Neural crest cell (in vitro differentiated cells): ENCODE measurements at regions not wholly inside any gene's neighbourhood (a gene's known extent, or its start where the extent isn't known, plus 50 kb on each side); places are given as distances from the start of the nearest gene placed in this dataset.

Source experiments
- DNase-seq: peaks from one replicate; pipeline ENCODE4 v3.0.0; 2021; ENCODE audit warnings: low read depth, mixed read lengths, low spot score
- H3K27ac Mint-ChIP-seq: one replicate; pipeline ENCODE4 v1.8.0; 2021; ENCODE audit warnings: mild to moderate bottlenecking, mixed read lengths; ENCODE audit not compliant: unreplicated experiment
- H3K27me3 Mint-ChIP-seq: 2 replicates; pipeline ENCODE4 v1.8.0; 2021; ENCODE audit warnings: low read depth, mild to moderate bottlenecking, mixed read lengths
- H3K36me3 Mint-ChIP-seq: 2 replicates; pipeline ENCODE4 v1.8.0; 2021; ENCODE audit warnings: low read depth, mild to moderate bottlenecking, mixed read lengths
- H3K4me1 Mint-ChIP-seq: 2 replicates; pipeline ENCODE4 v1.8.0; 2021; ENCODE audit warnings: mixed read lengths
- H3K4me3 Mint-ChIP-seq: one replicate; pipeline ENCODE4 v1.8.0; 2021; ENCODE audit warnings: mild to moderate bottlenecking, mixed read lengths
- H3K9me3 Mint-ChIP-seq: 2 replicates; pipeline ENCODE4 v1.8.0; 2021; ENCODE audit warnings: mixed read lengths
- TF ChIP-seq, protein P1 (sequence below): fragments of 200-600 bp; sonication (generic); conservative IDR thresholded peaks from 2 replicates; pipeline ENCODE4 v1.5.0; 2021; ENCODE audit warnings: antibody characterized with exemption, mild to moderate bottlenecking

DNA sequence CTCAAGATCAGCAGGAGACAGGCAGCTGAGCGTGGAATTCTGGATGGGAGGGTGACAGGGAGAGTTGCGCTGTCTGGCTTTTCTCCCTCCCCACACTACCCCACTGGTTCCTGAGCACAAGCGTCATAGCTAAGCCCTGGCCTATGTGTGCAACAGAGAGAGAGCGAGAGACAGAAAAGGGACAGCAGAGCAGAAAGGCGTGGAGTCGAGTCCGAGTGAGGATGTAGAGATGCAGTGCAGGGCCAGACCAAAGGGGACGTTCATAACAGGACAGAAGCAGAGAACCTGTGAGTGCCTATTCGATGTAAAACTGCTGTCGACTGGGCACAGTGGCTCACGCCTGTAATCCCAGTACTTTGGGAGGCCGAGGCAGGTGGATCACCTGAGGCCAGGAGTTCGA is 94.0 kb upstream of the TMEM45B start:
- TF ChIP-seq, protein P1, sequence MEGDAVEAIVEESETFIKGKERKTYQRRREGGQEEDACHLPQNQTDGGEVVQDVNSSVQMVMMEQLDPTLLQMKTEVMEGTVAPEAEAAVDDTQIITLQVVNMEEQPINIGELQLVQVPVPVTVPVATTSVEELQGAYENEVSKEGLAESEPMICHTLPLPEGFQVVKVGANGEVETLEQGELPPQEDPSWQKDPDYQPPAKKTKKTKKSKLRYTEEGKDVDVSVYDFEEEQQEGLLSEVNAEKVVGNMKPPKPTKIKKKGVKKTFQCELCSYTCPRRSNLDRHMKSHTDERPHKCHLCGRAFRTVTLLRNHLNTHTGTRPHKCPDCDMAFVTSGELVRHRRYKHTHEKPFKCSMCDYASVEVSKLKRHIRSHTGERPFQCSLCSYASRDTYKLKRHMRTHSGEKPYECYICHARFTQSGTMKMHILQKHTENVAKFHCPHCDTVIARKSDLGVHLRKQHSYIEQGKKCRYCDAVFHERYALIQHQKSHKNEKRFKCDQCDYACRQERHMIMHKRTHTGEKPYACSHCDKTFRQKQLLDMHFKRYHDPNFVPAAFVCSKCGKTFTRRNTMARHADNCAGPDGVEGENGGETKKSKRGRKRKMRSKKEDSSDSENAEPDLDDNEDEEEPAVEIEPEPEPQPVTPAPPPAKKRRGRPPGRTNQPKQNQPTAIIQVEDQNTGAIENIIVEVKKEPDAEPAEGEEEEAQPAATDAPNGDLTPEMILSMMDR = no peak
- H3K4me1 Mint-ChIP-seq = no peaks in the 10 kb centered on the region
- H3K4me3 Mint-ChIP-seq = no peak overlapping the region
- no peaks in the 10 kb centered on the region for H3K9me3 Mint-ChIP-seq
- no peak for DNase-seq
- peaks cover 18% of the 10 kb centered on the region for H3K27me3 Mint-ChIP-seq
- H3K36me3 Mint-ChIP-seq = no peaks in the 10 kb centered on the region
- H3K27ac Mint-ChIP-seq = no peak overlapping the region

DNA sequence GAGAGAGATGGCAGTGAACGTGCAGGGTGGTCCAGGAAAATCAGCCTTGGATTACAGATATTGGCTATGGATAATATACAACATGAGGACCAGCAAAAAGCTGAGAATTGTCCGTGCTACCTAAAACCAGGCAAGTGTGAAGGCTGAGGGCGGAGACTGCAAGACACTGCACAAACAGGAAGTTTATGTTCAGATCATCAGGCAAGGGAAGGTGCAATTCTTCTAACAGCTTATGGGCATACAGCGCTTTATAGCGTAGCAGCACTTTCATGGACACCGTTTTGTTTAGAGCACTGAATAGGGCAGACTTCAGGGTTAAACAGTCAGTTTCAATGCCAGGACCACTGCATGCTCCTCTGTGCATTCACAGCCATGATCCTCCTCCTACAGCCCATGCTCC is 93.1 kb upstream of the TMEM45B start:
- DNase-seq = no peak
- H3K4me1 Mint-ChIP-seq = no peaks in the 10 kb centered on the region
- peaks cover 23% of the 10 kb centered on the region for H3K27me3 Mint-ChIP-seq
- H3K4me3 Mint-ChIP-seq = no peak overlapping the region
- no peak overlapping the region for H3K27ac Mint-ChIP-seq
- TF ChIP-seq, protein P1 = no peak
- no peaks in the 10 kb centered on the region for H3K36me3 Mint-ChIP-seq
- no peaks in the 10 kb centered on the region for H3K9me3 Mint-ChIP-seq

DNA sequence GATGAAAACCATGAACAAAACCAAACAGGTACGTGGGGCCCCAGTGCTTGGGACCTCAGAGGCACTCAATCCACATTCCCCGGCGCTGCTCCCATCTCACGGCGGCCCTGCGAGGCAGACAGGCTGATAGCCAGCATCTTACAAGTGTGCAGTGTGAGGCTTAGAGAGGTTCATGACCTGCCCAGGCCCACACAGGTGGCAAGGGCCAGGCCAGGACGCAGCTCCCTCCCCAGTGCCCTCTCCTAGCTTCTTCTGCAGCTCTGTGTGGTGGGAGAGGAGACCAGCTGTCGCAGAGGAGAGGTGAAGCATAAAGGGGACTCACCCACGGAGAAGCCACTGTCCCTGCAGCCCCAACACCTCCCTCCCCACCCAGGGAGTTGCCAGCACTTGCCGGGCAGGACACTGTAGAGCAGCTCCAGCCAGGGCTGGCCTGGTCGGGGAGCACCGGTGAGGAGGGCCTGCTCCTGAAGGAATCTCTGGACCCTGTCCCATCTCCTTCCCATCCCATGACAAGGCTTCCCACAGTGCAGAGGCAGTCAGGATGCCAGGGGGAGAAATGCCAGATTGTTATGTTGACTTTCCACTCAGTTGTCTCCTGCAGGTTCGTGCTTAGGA is 92.4 kb upstream of the TMEM45B start:
- H3K36me3 Mint-ChIP-seq = no peaks in the 10 kb centered on the region
- no peaks in the 10 kb centered on the region for H3K9me3 Mint-ChIP-seq
- TF ChIP-seq, protein P1 = no peak
- H3K27me3 Mint-ChIP-seq = peaks cover 23% of the 10 kb centered on the region
- H3K4me1 Mint-ChIP-seq = no peaks in the 10 kb centered on the region
- no peak overlapping the region for H3K4me3 Mint-ChIP-seq
- no peak overlapping the region for H3K27ac Mint-ChIP-seq
- DNase-seq = no peak

DNA sequence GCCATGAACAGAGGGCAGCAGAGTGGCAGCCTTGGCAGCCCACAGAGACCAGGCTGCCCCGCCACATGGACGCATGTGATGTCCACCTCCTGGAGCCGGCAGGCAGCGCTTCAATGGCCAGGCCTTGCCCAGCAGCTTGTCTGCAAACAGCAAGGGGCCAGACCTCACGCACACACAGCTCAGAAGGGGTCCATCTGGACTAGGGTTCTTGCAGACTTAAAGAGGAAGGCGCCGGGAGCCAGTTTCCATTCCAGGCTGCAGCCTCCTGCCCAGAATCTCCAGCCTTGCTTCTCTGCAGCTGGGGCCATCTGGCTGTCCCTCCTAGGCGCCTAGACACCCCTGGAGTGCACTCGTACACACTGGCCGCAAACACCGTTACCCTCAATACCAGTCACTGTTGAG is 91.9 kb upstream of the TMEM45B start:
- peaks cover 23% of the 10 kb centered on the region for H3K27me3 Mint-ChIP-seq
- H3K36me3 Mint-ChIP-seq = no peaks in the 10 kb centered on the region
- H3K27ac Mint-ChIP-seq = no peak overlapping the region
- H3K9me3 Mint-ChIP-seq = no peaks in the 10 kb centered on the region
- no peaks in the 10 kb centered on the region for H3K4me1 Mint-ChIP-seq
- TF ChIP-seq, protein P1 = no peak
- DNase-seq = no peak
- no peak overlapping the region for H3K4me3 Mint-ChIP-seq

DNA sequence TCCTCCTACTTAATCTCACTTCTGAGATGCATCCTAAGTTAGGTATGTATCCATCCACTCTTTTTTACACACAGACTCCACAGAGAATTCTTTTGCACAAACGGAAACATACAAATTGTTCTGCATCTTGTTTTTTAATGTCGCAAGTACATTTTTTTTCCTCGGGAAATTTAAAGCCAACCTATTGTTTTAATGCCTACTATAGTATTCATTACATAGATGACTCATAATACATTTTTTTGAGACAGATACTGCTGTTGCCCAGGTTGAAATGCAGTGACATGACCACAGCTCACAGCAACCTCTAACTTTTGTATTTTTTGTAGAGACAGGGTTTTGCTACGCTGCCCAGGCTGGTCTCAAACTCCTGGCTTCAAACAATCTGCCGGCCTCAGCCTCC is 90.8 kb upstream of the TMEM45B start:
- H3K27me3 Mint-ChIP-seq = peaks cover 22% of the 10 kb centered on the region
- no peaks in the 10 kb centered on the region for H3K4me1 Mint-ChIP-seq
- H3K9me3 Mint-ChIP-seq = no peaks in the 10 kb centered on the region

More for the DNA sequence above, 90.8 kb upstream of the TMEM45B start:
- H3K27ac Mint-ChIP-seq = no peak overlapping the region
- no peaks in the 10 kb centered on the region for H3K36me3 Mint-ChIP-seq
- TF ChIP-seq, protein P1 = no peak
- DNase-seq = no peak
- H3K4me3 Mint-ChIP-seq = no peak overlapping the region
